GM12878 (cell line): ENCODE measurements at regions not wholly inside any gene's neighbourhood (a gene's known extent, or its start where the extent isn't known, plus 50 kb on each side); places are given as distances from the start of the nearest gene placed in this dataset.

ENCODE experiments used
- ATAC-seq: fragments of 200-7000 bp; cut with Tn5 transposase; 3 replicates; pipeline ENCODE4 v1.9.1; 2020; ENCODE audit warnings: mild to moderate bottlenecking, moderate library complexity
- BruUV-seq: library from RNA; stranded (reverse); fragments of 400-500 nt; replicated peaks from 2 replicates; lab custom pipeline; 2021; lab: Mats Ljungman, UMichigan
- CTCF ChIA-PET: fragments of 300-600 bp; sonication (Branson Sonifier 250); formaldehyde crosslinking; extraction: SDS; loops from one replicate; lab custom pipeline; 2021; ENCODE audit warnings: inconsistent platforms; lab: Yijun Ruan, JAX
- POLR2A ChIA-PET: fragments of 350-600 bp; formaldehyde crosslinking; extraction: SDS; loops from one replicate; lab custom pipeline; 2021; ENCODE audit warnings: inconsistent platforms; lab: Charles Lee
- RAD21 ChIA-PET: fragments of 300-600 bp; sonication (Branson Sonifier 250); formaldehyde crosslinking; loops from one replicate; lab custom pipeline; 2023; ENCODE audit warnings: antibody characterized with exemption; ENCODE audit not compliant: unreplicated experiment; lab: Charles Lee
- SMC1A ChIA-PET: fragments of 300-600 bp; sonication (Branson Sonifier 250); formaldehyde crosslinking; loops from one replicate; lab custom pipeline; 2023; ENCODE audit not compliant: unreplicated experiment, uncharacterized antibody; lab: Charles Lee
- DNase-seq: peaks from one replicate; pipeline ENCODE4 v3.0.0-alpha.2; 2011; ENCODE audit warnings: low read depth, low spot score
- FAIRE-seq: peaks from 3 replicates; lab custom pipeline; 2011; peaks lifted over from hg19 to GRCh38; lab: Jason Lieb, UNC
- H2AFZ ChIP-seq: 2 replicates; pipeline ENCODE4 v1.6.0; 2011; ENCODE audit warnings: low read depth, low read length, control low read depth; ENCODE audit not compliant: control insufficient read depth
- H3K27ac ChIP-seq: 2 replicates; pipeline ENCODE4 v1.5.1; 2011; ENCODE audit warnings: control low read depth; ENCODE audit not compliant: control insufficient read depth, insufficient read depth
- H3K27me3 ChIP-seq, 2 experiments: replicated peaks in 1 of 2; 2 replicates each; pipeline versions ENCODE4 v1.6.0 to v1.6.1; 2011; ENCODE audit warnings: low read length in 1 of 2; ENCODE audit not compliant: control insufficient read depth in 2 of 2, insufficient read depth in 2 of 2
- H3K36me3 ChIP-seq, 2 experiments: 2 replicates each; pipeline ENCODE4 v1.5.1; 2011; ENCODE audit warnings: low read length in 1 of 2; ENCODE audit not compliant: control insufficient read depth in 2 of 2, insufficient read depth in 2 of 2
- H3K4me1 ChIP-seq: 2 replicates; pipeline ENCODE4 v1.6.1; 2011; ENCODE audit warnings: mild to moderate bottlenecking, low read length, moderate library complexity, mixed read lengths; ENCODE audit not compliant: control insufficient read depth, insufficient read depth
- H3K4me2 ChIP-seq: 2 replicates; pipeline ENCODE4 v1.6.0; 2011; ENCODE audit warnings: control low read depth; ENCODE audit not compliant: control insufficient read depth, insufficient read depth
- H3K4me3 ChIP-seq: fragments of 200-600 bp; sonication (generic); 2 replicates; pipeline ENCODE4 v1.5.1; 2016
- H3K79me2 ChIP-seq: 2 replicates; pipeline ENCODE4 v1.6.0; 2011; ENCODE audit warnings: low read length; ENCODE audit not compliant: control insufficient read depth, insufficient read depth
- H3K9ac ChIP-seq: 2 replicates; pipeline ENCODE4 v1.8.0; 2011; ENCODE audit warnings: low read length, control low read depth, mixed read lengths; ENCODE audit not compliant: control insufficient read depth, insufficient read depth
- H3K9me3 ChIP-seq: replicated peaks from 3 replicates; pipeline ENCODE4 v1.5.1; 2011; ENCODE audit warnings: mild to moderate bottlenecking, low read length; ENCODE audit not compliant: control insufficient read depth, insufficient read depth
- H4K20me1 ChIP-seq: 2 replicates; pipeline ENCODE4 v1.6.0; 2011; ENCODE audit not compliant: control insufficient read depth, insufficient read depth
- BCL11A ChIP-seq: IDR thresholded peaks from 2 replicates; pipeline ENCODE4 v1.6.1; 2011; ENCODE audit warnings: low read depth, low read length
- BRCA1 ChIP-seq: IDR thresholded peaks from 2 replicates; pipeline ENCODE4 v1.6.1; 2011; ENCODE audit warnings: low read depth, low read length, improper control_type of control experiment
- CEBPZ ChIP-seq: fragments of 150-350 bp; IDR thresholded peaks from 2 replicates; pipeline ENCODE4 v1.6.1; 2016; ENCODE audit warnings: low read depth, low read length
- E2F4 ChIP-seq: IDR thresholded peaks from 2 replicates; pipeline ENCODE4 v1.6.1; 2012; ENCODE audit warnings: low read depth, low read length, improper control_type of control experiment
- FOXM1 ChIP-seq: IDR thresholded peaks from 2 replicates; pipeline ENCODE4 v1.6.1; 2012; ENCODE audit warnings: low read depth, mild to moderate bottlenecking, inconsistent platforms, low read length, moderate library complexity
- HCFC1 ChIP-seq: fragments of 150-350 bp; IDR thresholded peaks from 2 replicates; pipeline ENCODE4 v1.6.1; 2014; ENCODE audit warnings: low read length
- HDAC6 ChIP-seq: fragments of 200-600 bp; sonication (generic); IDR thresholded peaks from one replicate; pipeline ENCODE4 v1.8.0; 2017; ENCODE audit warnings: antibody characterized with exemption; ENCODE audit not compliant: unreplicated experiment
- IRF3 ChIP-seq: fragments of 450-650 bp; IDR thresholded peaks from 2 replicates; pipeline ENCODE4 v1.6.1; 2014; ENCODE audit warnings: mild to moderate bottlenecking
- NR2F1 ChIP-seq: fragments of 450-650 bp; conservative IDR thresholded peaks from 2 replicates; pipeline ENCODE4 v1.6.1; 2017; ENCODE audit warnings: mild to moderate bottlenecking
- NRF1 ChIP-seq: conservative IDR thresholded peaks from 2 replicates; pipeline ENCODE4 v1.6.1; 2011; ENCODE audit warnings: mild to moderate bottlenecking, low read depth, low read length, improper control_type of control experiment
- RAD21 ChIP-seq: IDR thresholded peaks from 2 replicates; pipeline ENCODE4 v1.6.1; 2011; ENCODE audit warnings: mild to moderate bottlenecking, low read depth, low read length, moderate library complexity; ENCODE audit not compliant: insufficient read depth
- RBBP5 ChIP-seq: fragments of 200-600 bp; sonication (generic); conservative IDR thresholded peaks from 2 replicates; pipeline ENCODE4 v1.6.1; 2016
- SP1 ChIP-seq: IDR thresholded peaks from one replicate; pipeline ENCODE4 v1.6.1; 2011; ENCODE audit warnings: low read depth, low read length
- SREBF1 ChIP-seq: IDR thresholded peaks from 2 replicates; pipeline ENCODE4 v1.6.1; 2012; ENCODE audit warnings: mild to moderate bottlenecking, low read length
- SREBF2 ChIP-seq: IDR thresholded peaks from 2 replicates; pipeline ENCODE4 v1.6.1; 2012; ENCODE audit warnings: mild to moderate bottlenecking, low read length
- SRF ChIP-seq, 2 experiments: IDR thresholded peaks; 2 replicates each; pipeline ENCODE4 v1.6.1; 2011; ENCODE audit warnings: low read depth in 2 of 2, low read length in 2 of 2, mild to moderate bottlenecking in 1 of 2, moderate library complexity in 1 of 2
- TCF3 ChIP-seq: IDR thresholded peaks from 2 replicates; pipeline ENCODE4 v1.6.1; 2012; ENCODE audit warnings: low read depth, mild to moderate bottlenecking, low read length, borderline replicate concordance; ENCODE audit not compliant: insufficient read depth
- USF1 ChIP-seq: IDR thresholded peaks from 2 replicates; pipeline ENCODE4 v1.6.1; 2011; ENCODE audit warnings: borderline replicate concordance, low read depth, mild to moderate bottlenecking, moderate library complexity, mixed read lengths, low read length; ENCODE audit not compliant: insufficient read depth; ENCODE audit errors: extremely low read length
- ZNF274 ChIP-seq: IDR thresholded peaks from one replicate; pipeline ENCODE4 v1.8.0; 2011; ENCODE audit not compliant: insufficient read length, insufficient read depth
- WGBS: methylation state at CpG from one replicate; pipeline ENCODE4 v1.1.6; 2016; ENCODE audit warnings: low lambda C conversion rate; ENCODE audit not compliant: insufficient replicate concordance, insufficient coverage; ENCODE audit errors: missing lambda C conversion rate; 5-methylcytosine and 5-hydroxymethylcytosine counted together
- in situ Hi-C: fragments of 300-500 bp; cut with MboI; formaldehyde crosslinking; loops from 9 replicates; pipeline ENCODE4 v1.14.3; 2018; ENCODE audit warnings: mixed read lengths
- intact Hi-C: fragments of 100-400 bp; cut with micrococcal nuclease; formaldehyde crosslinking; loops from one replicate; pipeline ENCODE4 v1.14.2; 2022; ENCODE audit not compliant: unreplicated experiment

GRCh38 chr4:123667496-123667895 lies 270.9 kb downstream of the SPRY1 start:
- Histone ChIP-seq H4K20me1 (no peaks in the 10 kb centered on the region), H3K4me3 (no peak overlapping the region), H3K9ac (no peak overlapping the region), H3K9me3 (no peaks in the 10 kb centered on the region), H3K36me3 (no peaks in the 10 kb centered on the region), H3K4me1 (no peaks in the 10 kb centered on the region), H3K27ac (no peak overlapping the region), H2AFZ (no peak overlapping the region), H3K27me3 (peaks cover 0 to 6% of the 10 kb centered on the region in 2 experiments; a peak in 1 of 4 replicates), H3K4me2 (no peak overlapping the region), H3K79me2 (no peaks in the 10 kb centered on the region)
- ATAC-seq (no peak), DNase-seq (no peak), FAIRE-seq (no peak)
- ChIA-PET SMC1A (no interaction called here), POLR2A (no interaction called here), RAD21 (no interaction called here), CTCF (no interaction called here)
- intact Hi-C loops, result no loop called here
- no peak for TF ChIP-seq NRF1
- TF ChIP-seq SREBF1, result no peak
- TF ChIP-seq BCL11A, result no peak
- no peak for TF ChIP-seq SREBF2
- no peak for TF ChIP-seq HCFC1
- TF ChIP-seq FOXM1, result no peak
- TF ChIP-seq HDAC6, result no peak
- no peak for TF ChIP-seq NR2F1
- no peak for TF ChIP-seq USF1
- TF ChIP-seq ZNF274, result no peak
- no peak for TF ChIP-seq RBBP5
- TF ChIP-seq IRF3, result no peak
- TF ChIP-seq SP1, result no peak
- TF ChIP-seq TCF3, result no peak
- no peak for TF ChIP-seq CEBPZ
- TF ChIP-seq SRF (IDR thresholded peaks at IDR 0.05; ENCODE audit: low read depth in 2 of 2, low read length in 2 of 2), result no peak
- no peak for TF ChIP-seq BRCA1
- TF ChIP-seq E2F4, result no peak
- no peak for TF ChIP-seq RAD21
- no TSS peak for BruUV-seq
- in situ Hi-C loops, result loop anchor here (10.0 kb wide), 1 partner anchor 573 kb away; no protein-coding TSS in a partner anchor
- 64% methylated on average over 6 of the region's 6 CpGs for WGBS
